ENCODE measurements at regions not wholly inside any gene's neighbourhood (a gene's known extent, or its start where the extent isn't known, plus 50 kb on each side); places are given as distances from the start of the nearest gene placed in this dataset.

DNA sequence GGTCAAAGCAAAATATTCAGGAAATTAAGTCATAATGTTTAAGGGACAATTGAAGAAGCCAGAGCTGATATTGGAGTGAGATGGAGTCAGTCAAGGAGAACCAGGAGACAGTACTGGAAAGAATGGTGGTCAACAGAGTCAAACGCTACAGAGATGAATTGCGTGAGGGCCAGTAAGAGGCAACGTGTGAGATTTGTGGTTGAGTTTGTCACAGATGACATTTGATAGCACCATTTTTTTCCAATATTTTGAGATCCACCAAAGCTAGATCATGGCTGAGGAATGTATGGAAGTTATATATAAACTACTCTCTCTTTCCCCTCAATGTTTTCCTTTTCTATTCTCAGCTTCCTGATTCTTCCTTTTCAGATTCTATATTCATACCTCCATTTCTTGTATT, 375.1 kb upstream of the ROBO2 start:
- TF ChIP-seq, protein P1, sequence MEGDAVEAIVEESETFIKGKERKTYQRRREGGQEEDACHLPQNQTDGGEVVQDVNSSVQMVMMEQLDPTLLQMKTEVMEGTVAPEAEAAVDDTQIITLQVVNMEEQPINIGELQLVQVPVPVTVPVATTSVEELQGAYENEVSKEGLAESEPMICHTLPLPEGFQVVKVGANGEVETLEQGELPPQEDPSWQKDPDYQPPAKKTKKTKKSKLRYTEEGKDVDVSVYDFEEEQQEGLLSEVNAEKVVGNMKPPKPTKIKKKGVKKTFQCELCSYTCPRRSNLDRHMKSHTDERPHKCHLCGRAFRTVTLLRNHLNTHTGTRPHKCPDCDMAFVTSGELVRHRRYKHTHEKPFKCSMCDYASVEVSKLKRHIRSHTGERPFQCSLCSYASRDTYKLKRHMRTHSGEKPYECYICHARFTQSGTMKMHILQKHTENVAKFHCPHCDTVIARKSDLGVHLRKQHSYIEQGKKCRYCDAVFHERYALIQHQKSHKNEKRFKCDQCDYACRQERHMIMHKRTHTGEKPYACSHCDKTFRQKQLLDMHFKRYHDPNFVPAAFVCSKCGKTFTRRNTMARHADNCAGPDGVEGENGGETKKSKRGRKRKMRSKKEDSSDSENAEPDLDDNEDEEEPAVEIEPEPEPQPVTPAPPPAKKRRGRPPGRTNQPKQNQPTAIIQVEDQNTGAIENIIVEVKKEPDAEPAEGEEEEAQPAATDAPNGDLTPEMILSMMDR (IDR thresholded peaks at IDR 0.05; ENCODE audit: low read length) = no peak
- TF ChIP-seq EZH2 (optimal IDR thresholded peaks at IDR 0.05; ENCODE audit: low read depth, low read length) = no peak
- TF ChIP-seq EZH2phosphoT487 (IDR thresholded peaks at IDR 0.05; ENCODE audit: low read length) = no peak
